Activated naive CD8-positive, alpha-beta T cell treated with anti-CD3 and anti-CD28 coated beads, Interleukin-2, amount 50 U/mL, for 24 hours (primary cell): ENCODE measurements at regions not wholly inside any gene's neighbourhood (a gene's known extent, or its start where the extent isn't known, plus 50 kb on each side); places are given as distances from the start of the nearest gene placed in this dataset.

Experiments
- ATAC-seq: fragments of 150-1000 bp; cut with Tn5 transposase; one replicate; pipeline ENCODE4 v1.10.0; 2021
- DNase-seq: peaks from one replicate; pipeline ENCODE4 v3.0.0; 2021
- H3K27ac Mint-ChIP-seq: one replicate; pipeline ENCODE4 v1.8.0; 2021; ENCODE audit warnings: mild to moderate bottlenecking, mixed read lengths
- H3K27me3 Mint-ChIP-seq: one replicate; pipeline ENCODE4 v1.8.0; 2021; ENCODE audit warnings: mixed read lengths
- H3K36me3 Mint-ChIP-seq: one replicate; pipeline ENCODE4 v1.8.0; 2021; ENCODE audit warnings: low read depth, mixed read lengths
- H3K4me1 Mint-ChIP-seq: one replicate; pipeline ENCODE4 v1.8.0; 2021; ENCODE audit warnings: mixed read lengths
- H3K4me3 Mint-ChIP-seq: one replicate; pipeline ENCODE4 v1.8.0; 2021; ENCODE audit warnings: mild to moderate bottlenecking, moderate library complexity, mixed read lengths
- H3K9me3 Mint-ChIP-seq: one replicate; pipeline ENCODE4 v1.8.0; 2021; ENCODE audit warnings: mixed read lengths

GRCh38 chr6:81694855-81695254 lies 57.6 kb downstream of the TENT5A start:
- Mint-ChIP-seq H3K36me3 (no peaks in the 10 kb centered on the region), H3K4me3 (no peak overlapping the region), H3K27ac (no peak overlapping the region), H3K9me3 (no peaks in the 10 kb centered on the region), H3K27me3 (no peaks in the 10 kb centered on the region), H3K4me1 (no peaks in the 10 kb centered on the region)
- no peak for ATAC-seq
- DNase-seq, result no peak

- Mint-ChIP-seq H3K4me1 (no peaks in the 10 kb centered on the region), H3K27ac (no peak overlapping the region), H3K27me3 (no peaks in the 10 kb centered on the region), H3K36me3 (no peaks in the 10 kb centered on the region), H3K4me3 (no peak overlapping the region), H3K9me3 (no peaks in the 10 kb centered on the region)
- DNase-seq, result no peak
- no peak for ATAC-seq
Observed at GRCh38 chr6:81694207-81694606, 58.3 kb downstream of the TENT5A start.

GRCh38 chr6:81693266-81693665 lies 59.2 kb downstream of the TENT5A start:
- no peaks in the 10 kb centered on the region for H3K4me1 Mint-ChIP-seq
- no peak for ATAC-seq
- no peak overlapping the region for H3K27ac Mint-ChIP-seq
- H3K4me3 Mint-ChIP-seq, result no peak overlapping the region
- no peaks in the 10 kb centered on the region for H3K36me3 Mint-ChIP-seq
- no peaks in the 10 kb centered on the region for H3K9me3 Mint-ChIP-seq
- no peaks in the 10 kb centered on the region for H3K27me3 Mint-ChIP-seq
- no peak for DNase-seq

GRCh38 chr6:81690073-81690472 lies 62.4 kb downstream of the TENT5A start:
- Mint-ChIP-seq H3K4me1 (no peaks in the 10 kb centered on the region), H3K4me3 (no peak overlapping the region), H3K27me3 (peaks cover 2% of the 10 kb centered on the region), H3K9me3 (no peaks in the 10 kb centered on the region), H3K36me3 (no peaks in the 10 kb centered on the region), H3K27ac (no peak overlapping the region)
- DNase-seq (no peak), ATAC-seq (no peak)

- H3K4me3 Mint-ChIP-seq, result no peak overlapping the region
Observed at GRCh38 chr6:81689580-81689979, 62.9 kb downstream of the TENT5A start.

GRCh38 chr6:81683912-81684311 lies 68.6 kb downstream of the TENT5A start:
- DNase-seq (no peak), ATAC-seq (no peak)
- Mint-ChIP-seq H3K27me3 (peaks cover 2% of the 10 kb centered on the region), H3K9me3 (no peaks in the 10 kb centered on the region), H3K36me3 (no peaks in the 10 kb centered on the region), H3K4me1 (no peaks in the 10 kb centered on the region), H3K4me3 (no peak overlapping the region), H3K27ac (no peak overlapping the region)

More at GRCh38 chr6:81689580-81689979, 62.9 kb downstream of the TENT5A start:
- H3K27ac Mint-ChIP-seq, result no peak overlapping the region
- H3K27me3 Mint-ChIP-seq, result peaks cover 2% of the 10 kb centered on the region
- no peaks in the 10 kb centered on the region for H3K9me3 Mint-ChIP-seq
- no peak for ATAC-seq
- DNase-seq, result no peak
- no peaks in the 10 kb centered on the region for H3K4me1 Mint-ChIP-seq
- H3K36me3 Mint-ChIP-seq, result no peaks in the 10 kb centered on the region

GRCh38 chr6:81682858-81683620 lies 69.4 kb downstream of the TENT5A start:
- Mint-ChIP-seq H3K36me3 (no peaks in the 10 kb centered on the region), H3K4me1 (no peaks in the 10 kb centered on the region), H3K4me3 (no peak overlapping the region), H3K27me3 (peaks cover 2% of the 10 kb centered on the region), H3K27ac (no peak overlapping the region), H3K9me3 (no peaks in the 10 kb centered on the region)
- DNase-seq (no peak), ATAC-seq (no peak)

GRCh38 chr6:81682235-81682795 lies 70.2 kb downstream of the TENT5A start:
- H3K4me1 Mint-ChIP-seq, result no peaks in the 10 kb centered on the region
- no peak for DNase-seq
- no peaks in the 10 kb centered on the region for H3K9me3 Mint-ChIP-seq
- H3K27me3 Mint-ChIP-seq, result peaks cover 2% of the 10 kb centered on the region
- H3K36me3 Mint-ChIP-seq, result no peaks in the 10 kb centered on the region
- H3K27ac Mint-ChIP-seq, result no peak overlapping the region
- H3K4me3 Mint-ChIP-seq, result no peak overlapping the region
- no peak for ATAC-seq

GRCh38 chr6:81669445-81669844 lies 83.0 kb downstream of the TENT5A start:
- ATAC-seq (no peak), DNase-seq (no peak)
- H3K4me3 Mint-ChIP-seq, result no peak overlapping the region
- H3K27me3 Mint-ChIP-seq, result no peaks in the 10 kb centered on the region
- H3K9me3 Mint-ChIP-seq, result peaks cover 18% of the 10 kb centered on the region
- H3K36me3 Mint-ChIP-seq, result no peaks in the 10 kb centered on the region
- no peaks in the 10 kb centered on the region for H3K4me1 Mint-ChIP-seq
- no peak overlapping the region for H3K27ac Mint-ChIP-seq

- Mint-ChIP-seq H3K4me1 (no peaks in the 10 kb centered on the region), H3K4me3 (no peak overlapping the region), H3K27ac (no peak overlapping the region), H3K9me3 (peaks cover 10% of the 10 kb centered on the region), H3K27me3 (no peaks in the 10 kb centered on the region), H3K36me3 (no peaks in the 10 kb centered on the region)
- ATAC-seq (no peak), DNase-seq (no peak)
Observed at GRCh38 chr6:81668615-81669047, 83.8 kb downstream of the TENT5A start.

GRCh38 chr6:81666481-81666880 lies 86.0 kb downstream of the TENT5A start:
- Mint-ChIP-seq H3K4me3 (no peak overlapping the region), H3K27ac (no peak overlapping the region), H3K9me3 (peaks cover 8% of the 10 kb centered on the region), H3K4me1 (no peaks in the 10 kb centered on the region), H3K36me3 (no peaks in the 10 kb centered on the region), H3K27me3 (no peaks in the 10 kb centered on the region)
- DNase-seq (no peak), ATAC-seq (no peak)

- H3K36me3 Mint-ChIP-seq, result no peaks in the 10 kb centered on the region
- H3K9me3 Mint-ChIP-seq, result no peaks in the 10 kb centered on the region
- no peak overlapping the region for H3K27ac Mint-ChIP-seq
- DNase-seq (no peak), ATAC-seq (no peak)
- H3K27me3 Mint-ChIP-seq, result no peaks in the 10 kb centered on the region
- H3K4me3 Mint-ChIP-seq, result no peak overlapping the region
- no peaks in the 10 kb centered on the region for H3K4me1 Mint-ChIP-seq
Observed at GRCh38 chr6:81656231-81656630, 96.2 kb downstream of the TENT5A start.

GRCh38 chr6:81655696-81656095 lies 96.8 kb downstream of the TENT5A start:
- no peak overlapping the region for H3K4me3 Mint-ChIP-seq
- H3K4me1 Mint-ChIP-seq, result no peaks in the 10 kb centered on the region
- no peaks in the 10 kb centered on the region for H3K36me3 Mint-ChIP-seq
- ATAC-seq (no peak), DNase-seq (no peak)
- H3K27ac Mint-ChIP-seq, result no peak overlapping the region
- no peaks in the 10 kb centered on the region for H3K9me3 Mint-ChIP-seq
- no peaks in the 10 kb centered on the region for H3K27me3 Mint-ChIP-seq

GRCh38 chr6:81648502-81648901 lies 104.0 kb downstream of the TENT5A start:
- peaks cover 6% of the 10 kb centered on the region for H3K9me3 Mint-ChIP-seq
- no peaks in the 10 kb centered on the region for H3K4me1 Mint-ChIP-seq
- H3K27ac Mint-ChIP-seq, result no peak overlapping the region
- no peak overlapping the region for H3K4me3 Mint-ChIP-seq
- H3K27me3 Mint-ChIP-seq, result no peaks in the 10 kb centered on the region
- no peaks in the 10 kb centered on the region for H3K36me3 Mint-ChIP-seq
- DNase-seq (no peak), ATAC-seq (no peak)

GRCh38 chr6:81643156-81643555 lies 109.3 kb downstream of the TENT5A start:
- H3K27me3 Mint-ChIP-seq, result no peaks in the 10 kb centered on the region
- H3K9me3 Mint-ChIP-seq, result peaks cover 23% of the 10 kb centered on the region
- no peak overlapping the region for H3K4me3 Mint-ChIP-seq

More at GRCh38 chr6:81643156-81643555, 109.3 kb downstream of the TENT5A start:
- Mint-ChIP-seq H3K36me3 (no peaks in the 10 kb centered on the region), H3K4me1 (no peaks in the 10 kb centered on the region), H3K27ac (no peak overlapping the region)
- ATAC-seq (no peak), DNase-seq (no peak)
